Hematopoietic multipotent progenitor cell treated with erythropoietin and hydrocortisone succinate and interleukin-3 and kit ligand, for 4 days (in vitro differentiated cells): ENCODE measurements at regions not wholly inside any gene's neighbourhood (a gene's known extent, or its start where the extent isn't known, plus 50 kb on each side); places are given as distances from the start of the nearest gene placed in this dataset.

Source experiments
- DNase-seq: peaks from one replicate; pipeline ENCODE4 v3.0.0-alpha.2; 2015

- DNase-seq, result no peak
Measured at GRCh38 chr14:106811162-106811561, 1284.8 kb downstream of the TMEM121 start.

GRCh38 chr14:106812788-106813476 lies 1286.5 kb downstream of the TMEM121 start:
- DNase-seq, result no peak

- DNase-seq, result no peak
Measured at GRCh38 chr14:106813477-106813823, 1287.1 kb downstream of the TMEM121 start.

GRCh38 chr14:106820119-106820518 lies 1293.7 kb downstream of the TMEM121 start:
- no peak for DNase-seq

- no peak for DNase-seq
Measured at GRCh38 chr14:106821119-106821518, 1294.7 kb downstream of the TMEM121 start.

- no peak for DNase-seq
Measured at GRCh38 chr14:106822905-106823304, 1296.5 kb downstream of the TMEM121 start.

GRCh38 chr14:106823552-106823951 lies 1297.2 kb downstream of the TMEM121 start:
- no peak for DNase-seq

- DNase-seq, result no peak
Measured at GRCh38 chr14:106826833-106827369, 1300.5 kb downstream of the TMEM121 start.

GRCh38 chr14:106831322-106831720 lies 1304.9 kb downstream of the TMEM121 start:
- DNase-seq, result peak; percentile 67

GRCh38 chr14:106837870-106838269 lies 1311.5 kb downstream of the TMEM121 start:
- DNase-seq, result no peak

- no peak for DNase-seq
Measured at GRCh38 chr14:106838991-106839769, 1312.8 kb downstream of the TMEM121 start.

GRCh38 chr14:106840258-106840657 lies 1313.9 kb downstream of the TMEM121 start:
- peak; percentile 22 for DNase-seq

GRCh38 chr14:106840991-106841390 lies 1314.6 kb downstream of the TMEM121 start:
- peak; percentile 55 for DNase-seq

- DNase-seq, result no peak
Measured at GRCh38 chr14:106841701-106842100, 1315.3 kb downstream of the TMEM121 start.

GRCh38 chr14:106842687-106843086 lies 1316.3 kb downstream of the TMEM121 start:
- peak; percentile 18 for DNase-seq

GRCh38 chr14:106843386-106843785 lies 1317.0 kb downstream of the TMEM121 start:
- peak; percentile 60 for DNase-seq

- DNase-seq, result peak; percentile 84
Measured at GRCh38 chr14:106843951-106844483, 1317.6 kb downstream of the TMEM121 start.

GRCh38 chr14:106844608-106845285 lies 1318.4 kb downstream of the TMEM121 start:
- DNase-seq, result peak; percentile 93

- peak; percentile 84 for DNase-seq
Measured at GRCh38 chr14:106845286-106846087, 1319.1 kb downstream of the TMEM121 start.

GRCh38 chr14:106846218-106846617 lies 1319.8 kb downstream of the TMEM121 start:
- peak; percentile 20 for DNase-seq

- DNase-seq, result peak; percentile 89
Measured at GRCh38 chr14:106848330-106849121, 1322.1 kb downstream of the TMEM121 start.
